IgD-negative memory B cell (primary cell): ENCODE measurements at regions not wholly inside any gene's neighbourhood (a gene's known extent, or its start where the extent isn't known, plus 50 kb on each side); places are given as distances from the start of the nearest gene placed in this dataset.

Experiments used
- H3K27ac Mint-ChIP-seq, 3 donors: one replicate each; pipeline ENCODE4 v1.8.0; 2020 to 2022; ENCODE audit warnings: mild to moderate bottlenecking in 3 of 3, mixed read lengths in 3 of 3, moderate library complexity in 1 of 3
- H3K27me3 Mint-ChIP-seq: one replicate; pipeline ENCODE4 v1.8.0; 2021; ENCODE audit warnings: mixed read lengths
- H3K36me3 Mint-ChIP-seq: one replicate; pipeline ENCODE4 v1.8.0; 2020; ENCODE audit warnings: mild to moderate bottlenecking, mixed read lengths
- H3K4me1 Mint-ChIP-seq, 3 donors: one replicate each; pipeline ENCODE4 v1.8.0; 2020 to 2022; ENCODE audit warnings: mixed read lengths in 3 of 3, mild to moderate bottlenecking in 1 of 3
- H3K4me3 Mint-ChIP-seq, 4 donors: one replicate each; pipeline ENCODE4 v1.8.0; 2020 to 2022; ENCODE audit warnings: mild to moderate bottlenecking in 4 of 4, mixed read lengths in 4 of 4, moderate library complexity in 3 of 4
- H3K9me3 Mint-ChIP-seq, 3 donors: one replicate each; pipeline ENCODE4 v1.8.0; 2020 to 2021; ENCODE audit warnings: mixed read lengths in 3 of 3, mild to moderate bottlenecking in 1 of 3

- Mint-ChIP-seq H3K4me3 (no peak overlapping the region), H3K9me3 (peaks cover 0 to 4% (median 1%) of the 10 kb centered on the region in 3 donors), H3K27ac (no peak overlapping the region), H3K4me1 (no peaks in the 10 kb centered on the region), H3K27me3 (no peaks in the 10 kb centered on the region), H3K36me3 (no peaks in the 10 kb centered on the region)
Measured at GRCh38 chr3:76917436-76917835, 122.5 kb upstream of the ROBO2 start.

- H3K36me3 Mint-ChIP-seq, result no peaks in the 10 kb centered on the region
- peaks cover 2 to 7% (median 4%) of the 10 kb centered on the region in 3 donors for H3K9me3 Mint-ChIP-seq
- H3K27me3 Mint-ChIP-seq, result no peaks in the 10 kb centered on the region
- no peak overlapping the region for H3K27ac Mint-ChIP-seq
- H3K4me1 Mint-ChIP-seq, result no peaks in the 10 kb centered on the region
- H3K4me3 Mint-ChIP-seq, result no peak overlapping the region
Measured at GRCh38 chr3:76920511-76920910, 119.4 kb upstream of the ROBO2 start.

- H3K27ac Mint-ChIP-seq, result no peak overlapping the region
- no peak overlapping the region for H3K4me3 Mint-ChIP-seq
- peaks cover 2 to 13% (median 7%) of the 10 kb centered on the region in 3 donors for H3K9me3 Mint-ChIP-seq
- no peaks in the 10 kb centered on the region for H3K4me1 Mint-ChIP-seq
- no peaks in the 10 kb centered on the region for H3K36me3 Mint-ChIP-seq
- no peaks in the 10 kb centered on the region for H3K27me3 Mint-ChIP-seq
Measured at GRCh38 chr3:76923485-76923884, 116.4 kb upstream of the ROBO2 start.

GRCh38 chr3:76930712-76931111 lies 109.2 kb upstream of the ROBO2 start:
- Mint-ChIP-seq H3K4me3 (no peak overlapping the region), H3K27ac (no peak overlapping the region), H3K27me3 (no peaks in the 10 kb centered on the region), H3K4me1 (no peaks in the 10 kb centered on the region), H3K36me3 (no peaks in the 10 kb centered on the region), H3K9me3 (peaks cover 0 to 19% (median 0%) of the 10 kb centered on the region in 3 donors)

- no peaks in the 10 kb centered on the region for H3K36me3 Mint-ChIP-seq
Measured at GRCh38 chr3:76933245-76933644, 106.7 kb upstream of the ROBO2 start.

GRCh38 chr3:76938962-76939361 lies 100.9 kb upstream of the ROBO2 start:
- Mint-ChIP-seq H3K4me3 (no peak overlapping the region), H3K4me1 (peaks cover 0 to 1% (median 0%) of the 10 kb centered on the region in 3 donors), H3K36me3 (no peaks in the 10 kb centered on the region), H3K27me3 (no peaks in the 10 kb centered on the region), H3K9me3 (peaks cover 0 to 9% (median 3%) of the 10 kb centered on the region in 3 donors), H3K27ac (no peak overlapping the region)

More at GRCh38 chr3:76933245-76933644, 106.7 kb upstream of the ROBO2 start:
- H3K27ac Mint-ChIP-seq, result no peak overlapping the region
- peaks cover 0 to 16% (median 0%) of the 10 kb centered on the region in 3 donors for H3K9me3 Mint-ChIP-seq
- H3K4me3 Mint-ChIP-seq, result no peak overlapping the region
- H3K27me3 Mint-ChIP-seq, result no peaks in the 10 kb centered on the region
- H3K4me1 Mint-ChIP-seq, result peaks cover 0 to under 1% (median 0%) of the 10 kb centered on the region in 3 donors

- H3K9me3 Mint-ChIP-seq, result peaks cover 0 to 8% (median 4%) of the 10 kb centered on the region in 3 donors
- no peak overlapping the region for H3K4me3 Mint-ChIP-seq
- H3K36me3 Mint-ChIP-seq, result no peaks in the 10 kb centered on the region
- H3K27me3 Mint-ChIP-seq, result no peaks in the 10 kb centered on the region
- no peak overlapping the region for H3K27ac Mint-ChIP-seq
- peaks cover 0 to 1% (median 0%) of the 10 kb centered on the region in 3 donors for H3K4me1 Mint-ChIP-seq
Measured at GRCh38 chr3:76940181-76940770, 99.6 kb upstream of the ROBO2 start.

GRCh38 chr3:76941376-76941775 lies 98.5 kb upstream of the ROBO2 start:
- no peak overlapping the region for H3K27ac Mint-ChIP-seq
- no peaks in the 10 kb centered on the region for H3K36me3 Mint-ChIP-seq
- no peaks in the 10 kb centered on the region for H3K27me3 Mint-ChIP-seq
- H3K4me3 Mint-ChIP-seq, result no peak overlapping the region
- H3K9me3 Mint-ChIP-seq, result peaks cover 4 to 8% (median 7%) of the 10 kb centered on the region in 3 donors
- peaks cover 0 to 1% (median 0%) of the 10 kb centered on the region in 3 donors for H3K4me1 Mint-ChIP-seq

GRCh38 chr3:76942101-76942500 lies 97.8 kb upstream of the ROBO2 start:
- H3K27me3 Mint-ChIP-seq, result no peaks in the 10 kb centered on the region
- H3K27ac Mint-ChIP-seq, result no peak overlapping the region
- H3K4me3 Mint-ChIP-seq, result no peak overlapping the region
- H3K36me3 Mint-ChIP-seq, result no peaks in the 10 kb centered on the region
- H3K9me3 Mint-ChIP-seq, result peaks cover 4 to 11% (median 9%) of the 10 kb centered on the region in 3 donors
- H3K4me1 Mint-ChIP-seq, result peaks cover 0 to 1% (median 0%) of the 10 kb centered on the region in 3 donors

- H3K27ac Mint-ChIP-seq, result no peak overlapping the region
- H3K4me1 Mint-ChIP-seq, result peaks cover 0 to 1% (median 0%) of the 10 kb centered on the region in 3 donors
- no peaks in the 10 kb centered on the region for H3K36me3 Mint-ChIP-seq
- H3K4me3 Mint-ChIP-seq, result no peak overlapping the region
- H3K9me3 Mint-ChIP-seq, result peaks cover 4 to 11% (median 9%) of the 10 kb centered on the region in 3 donors
- no peaks in the 10 kb centered on the region for H3K27me3 Mint-ChIP-seq
Measured at GRCh38 chr3:76943058-76943457, 96.8 kb upstream of the ROBO2 start.

GRCh38 chr3:76943671-76944070 lies 96.2 kb upstream of the ROBO2 start:
- no peak overlapping the region for H3K4me3 Mint-ChIP-seq
- H3K4me1 Mint-ChIP-seq, result no peaks in the 10 kb centered on the region

GRCh38 chr3:76949033-76949432 lies 90.9 kb upstream of the ROBO2 start:
- no peaks in the 10 kb centered on the region for H3K36me3 Mint-ChIP-seq
- no peak overlapping the region for H3K4me3 Mint-ChIP-seq
- no peaks in the 10 kb centered on the region for H3K27me3 Mint-ChIP-seq
- H3K27ac Mint-ChIP-seq, result no peak overlapping the region
- no peaks in the 10 kb centered on the region for H3K4me1 Mint-ChIP-seq
- peaks cover 5 to 7% (median 7%) of the 10 kb centered on the region in 3 donors for H3K9me3 Mint-ChIP-seq

More at GRCh38 chr3:76943671-76944070, 96.2 kb upstream of the ROBO2 start:
- peaks cover 4 to 11% (median 9%) of the 10 kb centered on the region in 3 donors for H3K9me3 Mint-ChIP-seq
- H3K27me3 Mint-ChIP-seq, result no peaks in the 10 kb centered on the region
- no peak overlapping the region for H3K27ac Mint-ChIP-seq
- H3K36me3 Mint-ChIP-seq, result no peaks in the 10 kb centered on the region

- no peak overlapping the region for H3K4me3 Mint-ChIP-seq
- H3K4me1 Mint-ChIP-seq, result no peaks in the 10 kb centered on the region
- H3K27me3 Mint-ChIP-seq, result no peaks in the 10 kb centered on the region
- H3K27ac Mint-ChIP-seq, result no peak overlapping the region
- H3K9me3 Mint-ChIP-seq, result peaks cover 5 to 7% (median 7%) of the 10 kb centered on the region in 3 donors
- H3K36me3 Mint-ChIP-seq, result no peaks in the 10 kb centered on the region
Measured at GRCh38 chr3:76949462-76949861, 90.4 kb upstream of the ROBO2 start.

- Mint-ChIP-seq H3K27me3 (no peaks in the 10 kb centered on the region), H3K36me3 (no peaks in the 10 kb centered on the region), H3K27ac (no peak overlapping the region), H3K4me1 (no peaks in the 10 kb centered on the region), H3K9me3 (peaks cover 3 to 4% (median 4%) of the 10 kb centered on the region in 3 donors), H3K4me3 (no peak overlapping the region)
Measured at GRCh38 chr3:76950590-76950989, 89.3 kb upstream of the ROBO2 start.

GRCh38 chr3:76954412-76954811 lies 85.5 kb upstream of the ROBO2 start:
- no peaks in the 10 kb centered on the region for H3K27me3 Mint-ChIP-seq

GRCh38 chr3:76958274-76958673 lies 81.6 kb upstream of the ROBO2 start:
- no peaks in the 10 kb centered on the region for H3K27me3 Mint-ChIP-seq
- H3K4me3 Mint-ChIP-seq, result no peak overlapping the region
- H3K36me3 Mint-ChIP-seq, result no peaks in the 10 kb centered on the region
- no peak overlapping the region for H3K27ac Mint-ChIP-seq
- H3K4me1 Mint-ChIP-seq, result no peaks in the 10 kb centered on the region
- peaks cover 0 to 4% (median 2%) of the 10 kb centered on the region in 3 donors for H3K9me3 Mint-ChIP-seq

More at GRCh38 chr3:76954412-76954811, 85.5 kb upstream of the ROBO2 start:
- H3K4me1 Mint-ChIP-seq, result no peaks in the 10 kb centered on the region
- H3K36me3 Mint-ChIP-seq, result no peaks in the 10 kb centered on the region
- H3K27ac Mint-ChIP-seq, result no peak overlapping the region
- peaks cover 0 to 3% (median 2%) of the 10 kb centered on the region in 3 donors for H3K9me3 Mint-ChIP-seq
- H3K4me3 Mint-ChIP-seq, result no peak overlapping the region
